C4-2B (cell line): ENCODE measurements at regions not wholly inside any gene's neighbourhood (a gene's known extent, or its start where the extent isn't known, plus 50 kb on each side); places are given as distances from the start of the nearest gene placed in this dataset.

Source experiments
- ZFX ChIP-seq: fragments of 450-650 bp; IDR thresholded peaks from 2 replicates; pipeline ENCODE4 v1.6.1; 2017
- TF ChIP-seq, protein P1 (sequence below): fragments of 450-650 bp; conservative IDR thresholded peaks from 2 replicates; pipeline ENCODE4 v1.5.1; 2017; ENCODE audit warnings: mild to moderate bottlenecking

DNA sequence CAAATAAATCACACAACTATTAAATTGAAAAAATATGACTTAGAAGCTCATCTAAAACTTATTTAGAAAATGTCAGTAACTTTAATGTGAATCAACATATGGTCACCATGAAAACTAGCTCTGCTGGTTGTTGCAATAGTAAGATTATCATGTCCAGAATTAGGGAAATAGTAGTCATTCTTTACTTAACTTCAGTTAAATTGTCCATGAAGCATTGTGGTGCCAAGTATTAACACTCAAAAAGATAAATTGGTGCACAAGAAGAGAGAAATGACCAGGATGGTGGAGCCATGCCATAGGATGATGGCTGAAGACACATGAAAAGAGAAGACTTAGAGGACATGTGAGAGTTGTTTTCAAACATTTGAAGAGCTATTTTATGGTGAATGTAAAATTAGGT is 130.2 kb upstream of the PTGFR start:
- TF ChIP-seq, protein P1, sequence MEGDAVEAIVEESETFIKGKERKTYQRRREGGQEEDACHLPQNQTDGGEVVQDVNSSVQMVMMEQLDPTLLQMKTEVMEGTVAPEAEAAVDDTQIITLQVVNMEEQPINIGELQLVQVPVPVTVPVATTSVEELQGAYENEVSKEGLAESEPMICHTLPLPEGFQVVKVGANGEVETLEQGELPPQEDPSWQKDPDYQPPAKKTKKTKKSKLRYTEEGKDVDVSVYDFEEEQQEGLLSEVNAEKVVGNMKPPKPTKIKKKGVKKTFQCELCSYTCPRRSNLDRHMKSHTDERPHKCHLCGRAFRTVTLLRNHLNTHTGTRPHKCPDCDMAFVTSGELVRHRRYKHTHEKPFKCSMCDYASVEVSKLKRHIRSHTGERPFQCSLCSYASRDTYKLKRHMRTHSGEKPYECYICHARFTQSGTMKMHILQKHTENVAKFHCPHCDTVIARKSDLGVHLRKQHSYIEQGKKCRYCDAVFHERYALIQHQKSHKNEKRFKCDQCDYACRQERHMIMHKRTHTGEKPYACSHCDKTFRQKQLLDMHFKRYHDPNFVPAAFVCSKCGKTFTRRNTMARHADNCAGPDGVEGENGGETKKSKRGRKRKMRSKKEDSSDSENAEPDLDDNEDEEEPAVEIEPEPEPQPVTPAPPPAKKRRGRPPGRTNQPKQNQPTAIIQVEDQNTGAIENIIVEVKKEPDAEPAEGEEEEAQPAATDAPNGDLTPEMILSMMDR, result no peak
- no peak for TF ChIP-seq ZFX
